H1 (cell line): ENCODE measurements at regions not wholly inside any gene's neighbourhood (a gene's known extent, or its start where the extent isn't known, plus 50 kb on each side); places are given as distances from the start of the nearest gene placed in this dataset.

Experiments used
- CBX8 ChIP-seq: fragments of 300-800, 300-1000 bp; sonication (generic); IDR thresholded peaks from 2 replicates; pipeline ENCODE4 v1.7.1; 2016; ENCODE audit warnings: low read depth, low read length, borderline replicate concordance
- CREB1 ChIP-seq: IDR thresholded peaks from 2 replicates; pipeline ENCODE4 v1.6.1; 2012; ENCODE audit warnings: inconsistent platforms
- GTF2F1 ChIP-seq: IDR thresholded peaks from 2 replicates; pipeline ENCODE4 v1.6.1; 2012; ENCODE audit warnings: low read depth, low read length, improper control_type of control experiment, borderline replicate concordance

GRCh38 chr3:159845737-159846136 is 142.9 kb upstream of the IL12A start (continued):
- TF ChIP-seq GTF2F1 (no peak), CREB1 (no peak), CBX8 (no peak)
